Activated CD4-positive, alpha-beta T cell treated with anti-CD3 and anti-CD28 coated beads, Interleukin-2, amount 50 U/mL, for 24 hours (primary cell): ENCODE measurements at regions not wholly inside any gene's neighbourhood (a gene's known extent, or its start where the extent isn't known, plus 50 kb on each side); places are given as distances from the start of the nearest gene placed in this dataset.
"Not testable (repeated sequence)": the region's sequence is repeated elsewhere in the genome, so short reads cannot be mapped to it uniquely, and the experiment has no call there.

Source experiments
- DNase-seq, 2 donors: peaks; one replicate each; pipeline ENCODE4 v3.0.0-alpha.2; 2020; ENCODE audit warnings: low read depth in 1 of 2, low spot score in 1 of 2

DNA sequence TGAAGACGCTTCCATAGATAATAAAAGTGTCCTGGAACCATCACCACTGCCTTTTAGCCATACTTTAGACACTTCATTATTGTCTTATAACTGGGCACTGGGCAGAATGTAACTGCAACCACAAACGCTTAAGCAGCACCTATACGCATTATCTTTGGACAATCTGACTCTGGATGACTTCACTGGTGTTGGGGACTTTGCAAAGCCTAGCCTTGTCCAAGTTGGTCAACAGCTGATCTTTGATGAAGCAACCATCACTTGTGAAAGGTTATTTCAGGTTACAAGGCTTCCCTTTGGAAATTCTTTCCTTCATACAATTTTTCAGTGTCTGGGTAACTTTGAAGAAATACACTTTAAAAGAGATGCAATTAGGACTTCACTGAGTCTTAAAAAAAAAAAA is 77.8 kb upstream of the ZNF462 start:
- no peak for DNase-seq

DNA sequence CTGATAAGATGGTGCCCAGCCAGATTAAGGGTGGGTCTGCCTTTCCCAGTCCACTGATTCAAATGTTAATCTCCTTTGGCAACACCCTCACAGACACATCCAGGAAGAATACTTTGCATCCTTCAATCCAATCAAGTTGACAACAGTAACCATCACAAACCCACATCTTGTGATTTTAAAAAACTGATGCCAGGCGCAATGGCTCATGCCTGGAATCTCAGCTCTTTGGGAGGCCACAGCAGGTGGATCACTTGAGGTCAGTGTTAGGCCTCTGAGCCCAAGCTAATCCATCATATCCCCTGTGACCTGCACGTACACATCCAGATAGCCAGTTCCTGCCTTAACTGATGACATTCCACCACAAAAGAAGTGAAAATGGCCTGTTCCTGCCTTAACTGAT is 74.9 kb upstream of the ZNF462 start:
- not testable (repeated sequence) for DNase-seq

DNA sequence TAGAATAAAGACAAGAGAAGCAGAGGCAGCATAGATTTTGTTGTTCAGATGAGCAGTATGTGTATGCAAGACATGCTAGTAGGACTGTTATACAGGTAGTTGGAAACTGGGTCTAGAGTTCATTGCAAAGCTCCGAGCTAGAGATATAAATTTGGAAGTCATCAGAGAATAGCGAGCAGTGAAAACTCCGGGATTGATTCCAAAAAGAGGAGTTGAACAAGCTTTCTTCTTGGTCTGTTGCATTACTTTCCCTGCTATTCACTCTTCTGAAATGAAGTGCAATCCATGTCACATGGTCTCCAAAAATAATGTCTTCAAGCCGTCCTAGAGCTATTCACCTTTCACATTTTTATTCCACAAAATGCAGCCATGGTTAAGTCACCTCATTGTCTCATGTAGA is 67.9 kb upstream of the ZNF462 start:
- DNase-seq = no peak

DNA sequence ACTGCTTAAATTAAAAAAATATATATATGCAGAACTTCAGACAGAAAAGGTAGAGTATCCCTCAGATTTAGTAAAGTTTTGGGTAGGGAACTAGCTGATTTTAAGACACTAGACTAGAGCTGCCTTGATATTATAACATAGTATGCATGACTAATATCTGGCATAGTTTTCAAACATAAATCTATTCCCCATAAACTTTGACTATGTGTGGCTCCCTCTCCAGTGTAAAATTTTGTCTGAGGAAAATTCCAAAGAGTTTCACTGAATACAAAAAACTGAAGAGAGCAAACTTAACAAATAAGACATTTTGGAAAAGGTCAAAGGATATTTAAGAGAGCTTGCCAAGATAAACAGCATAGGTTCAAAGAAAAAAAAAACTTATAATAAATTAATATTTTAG is 66.2 kb upstream of the ZNF462 start:
- DNase-seq = no peak

DNA sequence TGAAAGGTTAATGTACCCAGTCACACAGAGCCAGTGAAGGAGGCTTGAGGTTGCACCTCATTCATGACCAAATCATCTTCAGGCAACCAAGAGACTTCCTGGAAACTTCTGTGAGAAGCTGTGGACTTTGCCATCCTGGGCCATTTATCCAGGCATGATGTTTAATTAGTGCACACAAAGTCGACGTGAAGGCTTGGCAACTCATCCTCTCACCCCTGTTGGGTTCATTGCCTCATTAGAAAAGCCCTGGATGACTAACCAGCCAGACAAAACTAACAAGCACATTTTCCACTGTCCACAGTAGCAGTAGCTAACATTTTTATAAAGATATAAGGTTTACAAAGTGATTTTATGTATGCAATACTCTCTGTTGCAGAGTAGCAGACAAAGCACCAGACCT is 65.7 kb upstream of the ZNF462 start:
- no peak for DNase-seq

DNA sequence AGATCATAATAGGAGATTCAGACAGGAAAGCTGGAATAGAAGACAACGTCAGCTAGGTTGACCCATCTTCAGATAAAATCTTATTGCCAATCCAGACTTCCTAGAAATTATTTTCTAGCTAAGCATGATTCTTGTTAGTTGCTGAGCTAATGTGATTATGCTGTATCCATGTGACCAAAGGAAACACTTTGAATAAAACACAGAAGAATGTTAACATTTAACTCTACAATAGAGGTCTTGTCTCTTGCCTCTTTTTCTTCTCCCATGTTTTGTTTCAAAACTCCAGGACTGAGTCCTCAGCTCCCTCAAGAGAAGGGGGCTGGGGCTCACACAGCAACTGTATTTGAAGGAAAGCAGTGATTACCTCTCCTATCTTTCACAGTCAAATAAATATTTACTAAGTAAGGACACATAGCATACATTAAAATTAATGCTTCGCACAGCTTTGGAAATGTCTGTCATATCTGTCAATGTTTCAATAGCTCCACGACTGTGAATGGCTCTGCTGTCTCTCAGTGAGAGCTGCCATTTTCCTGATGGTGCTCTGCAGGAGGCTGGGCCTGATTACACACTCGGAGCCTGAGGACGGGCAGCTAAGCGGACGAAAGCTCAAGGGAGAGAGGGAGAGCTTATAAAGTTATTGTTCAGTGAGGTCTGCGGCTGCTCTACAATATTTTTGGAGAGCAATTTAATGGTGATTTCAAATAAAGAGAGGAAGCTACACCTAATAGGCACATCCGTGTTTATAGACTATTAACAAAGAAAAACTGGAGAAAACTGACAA is 64.8 kb upstream of the ZNF462 start:
- no peak for DNase-seq

DNA sequence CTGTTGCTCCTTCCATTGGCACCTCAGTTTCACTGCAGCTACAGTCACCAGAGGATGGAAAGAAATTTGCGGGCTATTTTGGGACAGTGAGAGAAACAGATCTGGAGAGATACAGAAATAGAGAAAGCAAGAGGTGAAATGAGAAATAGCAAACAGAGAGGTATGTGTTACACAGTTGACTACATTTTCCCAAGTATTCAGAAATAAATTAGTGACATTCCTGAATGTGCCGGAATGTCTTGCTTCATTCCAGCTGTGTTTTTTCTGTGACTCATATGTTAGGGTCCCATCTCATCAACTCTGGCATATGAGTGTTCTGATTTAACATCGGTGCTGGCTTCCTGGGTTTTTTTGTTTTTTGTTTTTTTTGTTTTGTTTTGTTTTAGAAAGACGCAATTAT is 63.8 kb upstream of the ZNF462 start:
- DNase-seq = no peak

DNA sequence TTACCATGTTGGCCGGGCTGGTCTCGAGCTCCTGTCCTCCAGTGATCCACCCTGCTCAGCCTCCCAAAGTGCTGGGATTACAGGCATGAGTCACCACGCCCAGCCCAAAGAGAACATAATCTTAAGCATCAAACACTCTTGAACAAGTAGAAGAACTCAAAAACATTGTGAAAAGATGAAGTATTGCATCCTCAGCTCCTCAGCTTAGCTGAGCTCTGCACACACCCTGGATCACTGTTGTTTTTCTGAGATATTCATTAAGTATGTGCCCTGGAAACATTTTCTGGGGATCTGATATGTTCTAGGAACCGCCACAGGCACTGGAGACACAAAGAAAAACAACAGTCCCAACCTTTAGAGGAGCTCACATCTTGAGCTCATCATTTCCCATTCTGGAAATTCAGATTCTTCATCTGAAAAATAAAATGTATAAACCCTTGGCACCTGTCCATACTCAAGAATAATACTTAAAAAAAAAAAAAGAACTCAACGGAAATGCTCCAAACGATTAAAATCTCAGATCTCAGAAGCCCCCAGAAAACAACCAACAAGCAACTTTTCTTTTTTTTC is 62.2 kb upstream of the ZNF462 start:
- no peak for DNase-seq

DNA sequence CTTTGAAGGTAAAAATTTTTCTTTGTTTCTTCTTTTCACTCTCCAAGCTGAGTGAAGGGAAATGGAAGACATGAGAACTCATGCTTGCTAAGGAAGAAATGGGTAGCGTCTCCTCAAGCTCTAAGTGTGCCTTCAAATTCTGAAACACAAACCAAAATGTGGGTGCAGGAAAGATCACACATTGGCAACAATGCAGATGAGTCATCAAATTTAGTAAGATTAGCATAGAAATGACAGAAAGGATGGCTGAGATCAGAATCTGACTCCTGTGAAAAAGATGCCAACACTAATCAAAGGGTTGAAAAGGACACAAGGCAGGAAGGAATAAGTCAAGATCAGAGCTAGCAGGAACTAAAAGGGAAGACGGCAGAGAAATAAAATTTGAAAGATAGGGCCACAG is 61.1 kb upstream of the ZNF462 start:
- no peak for DNase-seq
